Tibial nerve (tissue), 3 donors: ENCODE measurements at regions not wholly inside any gene's neighbourhood (a gene's known extent, or its start where the extent isn't known, plus 50 kb on each side); places are given as distances from the start of the nearest gene placed in this dataset.

Source experiments
- CTCF ChIP-seq, 5 experiments: fragments of 200-600 bp in 3 of 5; fragments of 450-650 bp in 2 of 5; sonication (generic) in 3 of 5; IDR thresholded peaks; one replicate each; pipeline ENCODE4 v1.5.1; 2016 to 2019; ENCODE audit warnings: antibody characterized with exemption in 5 of 5, mild to moderate bottlenecking in 3 of 5, moderate library complexity in 2 of 5
- POLR2A ChIP-seq, 2 donors: fragments of 450-650 bp; IDR thresholded peaks; one replicate each; pipeline ENCODE4 v1.6.1; 2017; ENCODE audit warnings: antibody characterized with exemption in 2 of 2, mild to moderate bottlenecking in 2 of 2, moderate library complexity in 2 of 2

DNA sequence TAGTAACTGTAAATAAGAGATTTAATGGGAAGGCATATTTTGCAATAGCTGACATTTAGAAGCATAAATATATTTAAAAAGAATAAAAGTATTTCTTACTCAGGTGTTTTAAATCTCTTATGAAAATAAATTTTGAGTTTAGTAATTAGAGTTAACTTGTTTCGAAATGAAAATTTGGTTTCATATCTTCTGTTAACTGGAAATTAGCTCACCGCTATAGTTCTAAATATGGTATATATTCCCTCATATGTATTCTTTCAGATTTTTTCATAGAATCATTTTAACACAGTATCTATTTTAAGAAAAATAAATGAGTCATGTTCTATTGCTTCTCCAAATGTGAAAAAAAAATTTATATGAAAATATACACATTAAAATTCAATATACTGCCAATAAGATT is 434.1 kb downstream of the DTWD2 start:
- TF ChIP-seq CTCF (IDR thresholded peaks at IDR 0.05) (no peak), POLR2A (IDR thresholded peaks at IDR 0.05) (no peak)
